K562 (cell line): ENCODE measurements at regions not wholly inside any gene's neighbourhood (a gene's known extent, or its start where the extent isn't known, plus 50 kb on each side); places are given as distances from the start of the nearest gene placed in this dataset.

ENCODE experiments used
- ATAC-seq: fragments of 200-7000 bp; cut with Tn5 transposase; 3 replicates; pipeline ENCODE4 v1.9.1; 2020; ENCODE audit warnings: moderate library complexity
- BruUV-seq: library from RNA; stranded (reverse); fragments of 400-500 nt; replicated peaks from 2 replicates; lab custom pipeline; 2021; lab: Mats Ljungman, UMichigan
- CTCF ChIA-PET: fragments of 300-600 bp; formaldehyde crosslinking; extraction: SDS; loops from one replicate; lab custom pipeline; 2021; ENCODE audit warnings: low intra/inter-chr PET ratio; lab: Yijun Ruan, JAX
- POLR2A ChIA-PET: fragments of 300-600, 350-650 bp; sonication (Branson Sonifier 250); formaldehyde crosslinking; extraction: SDS; loops from one replicate; lab custom pipeline; 2021; ENCODE audit warnings: antibody characterized with exemption, inconsistent platforms; lab: Yijun Ruan, JAX
- DNase-seq, 4 experiments: peaks; one replicate each; pipeline versions ENCODE4 v3.0.0 to v3.0.0-alpha.2; 2011 to 2018; ENCODE audit warnings: low spot score in 3 of 4, mixed read lengths in 3 of 4; ENCODE audit errors: extremely low read depth in 1 of 4
- FAIRE-seq: peaks from 2 replicates; lab custom pipeline; 2011; peaks lifted over from hg19 to GRCh38; lab: Jason Lieb, UNC
- H2AFZ ChIP-seq: 2 replicates; pipeline ENCODE4 v1.6.0; 2011; ENCODE audit warnings: low read depth, low read length, control low read depth, inconsistent platforms
- H3K27ac ChIP-seq: fragments of 200-600 bp; 3 replicates; pipeline ENCODE4 v1.8.0; 2011; ENCODE audit warnings: low read depth, mild to moderate bottlenecking, control low read depth, inconsistent platforms, low read length, moderate library complexity, mixed read lengths; ENCODE audit errors: extremely low read depth
- H3K27me3 ChIP-seq, 2 experiments: fragments of 300-600 bp in 1 of 2; 2 replicates in 1 of 2; 3 replicates in 1 of 2; pipeline versions ENCODE4 v1.6.0 to v1.8.0; 2011; ENCODE audit warnings: inconsistent platforms in 2 of 2, low read length in 2 of 2, mild to moderate bottlenecking in 1 of 2, mixed read lengths in 1 of 2, moderate library complexity in 1 of 2; ENCODE audit not compliant: control insufficient read depth in 2 of 2, insufficient read depth in 2 of 2
- H3K36me3 ChIP-seq: fragments of 300-600 bp; 3 replicates; pipeline ENCODE4 v1.8.0; 2011; ENCODE audit warnings: mild to moderate bottlenecking, low read length, inconsistent platforms; ENCODE audit not compliant: control insufficient read depth, insufficient read depth
- H3K4me1 ChIP-seq, 2 experiments: fragments of 200-600 bp in 1 of 2; replicated peaks in 1 of 2; 2 replicates in 1 of 2; 3 replicates in 1 of 2; pipeline versions ENCODE4 v1.5.1 to v1.8.0; 2011; ENCODE audit warnings: inconsistent platforms in 2 of 2, low read length in 2 of 2, mild to moderate bottlenecking in 1 of 2, mixed read lengths in 1 of 2, moderate library complexity in 1 of 2; ENCODE audit not compliant: control insufficient read depth in 2 of 2, insufficient read depth in 2 of 2
- H3K4me2 ChIP-seq: 2 replicates; pipeline ENCODE4 v1.6.1; 2011; ENCODE audit warnings: low read length, control low read depth, inconsistent platforms, mixed read lengths; ENCODE audit not compliant: insufficient read depth
- H3K4me3 ChIP-seq: fragments of 200-600 bp; sonication (generic), shearing (Covaris generic); 2 replicates; pipeline ENCODE4 v1.5.1; 2016; ENCODE audit warnings: control low read depth, inconsistent platforms
- H3K79me2 ChIP-seq: fragments of 200-600 bp; 3 replicates; pipeline ENCODE4 v1.8.0; 2011; ENCODE audit warnings: low read length, inconsistent platforms; ENCODE audit not compliant: control insufficient read depth, insufficient read depth
- H3K9ac ChIP-seq, 2 experiments: 2 replicates each; pipeline versions ENCODE4 v1.6.0 to v1.6.1; 2011; ENCODE audit warnings: low read depth in 2 of 2, low read length in 2 of 2, control low read depth in 1 of 2, inconsistent platforms in 1 of 2, mild to moderate bottlenecking in 1 of 2, mixed read lengths in 1 of 2; ENCODE audit not compliant: insufficient read depth in 1 of 2
- H3K9me1 ChIP-seq: one replicate; pipeline ENCODE4 v1.6.0; 2011; ENCODE audit warnings: inconsistent platforms, mild to moderate bottlenecking, low read length, moderate library complexity; ENCODE audit not compliant: control insufficient read depth, insufficient read depth
- H3K9me3 ChIP-seq: replicated peaks from 2 replicates; pipeline ENCODE4 v1.5.1; 2011; ENCODE audit warnings: low read depth, low read length, inconsistent platforms; ENCODE audit not compliant: control insufficient read depth, insufficient read depth
- H4K20me1 ChIP-seq: replicated peaks from 2 replicates; pipeline ENCODE4 v1.6.1; 2011; ENCODE audit warnings: low read length, inconsistent platforms, mixed read lengths; ENCODE audit not compliant: control insufficient read depth, insufficient read depth
- DMBX1 ChIP-seq: fragments of 250-450 bp; sonication (Bioruptor Pico); IDR thresholded peaks from 2 replicates; pipeline ENCODE4 v1.8.0; 2022; ENCODE audit warnings: inconsistent platforms, mild to moderate bottlenecking, moderate library complexity, borderline replicate concordance
- KAT7 ChIP-seq: sonication (generic); formaldehyde crosslinking; IDR thresholded peaks from 2 replicates; pipeline ENCODE4 v1.8.0; 2022; ENCODE audit warnings: missing genetic modification reagents, mild to moderate bottlenecking, borderline replicate concordance
- PTTG1 ChIP-seq: fragments of 450-650 bp; IDR thresholded peaks from 2 replicates; pipeline ENCODE4 v1.6.1; 2016; ENCODE audit warnings: low read depth, mild to moderate bottlenecking, missing genetic modification characterization, missing compliant biosample characterization
- RREB1 ChIP-seq: fragments of 250-450 bp; sonication (Bioruptor Pico); IDR thresholded peaks from 2 replicates; pipeline ENCODE4 v1.4.0; 2020
- ZNF124 ChIP-seq: sonication (generic); formaldehyde crosslinking; IDR thresholded peaks from 2 replicates; pipeline ENCODE4 v1.8.1; 2022; ENCODE audit warnings: missing genetic modification reagents
- ZNF589 ChIP-seq: fragments of 200-800 bp; sonication (Bioruptor generic); IDR thresholded peaks from 2 replicates; pipeline ENCODE4 v1.6.1; 2016; ENCODE audit warnings: low read depth, missing genetic modification characterization, missing compliant biosample characterization
- ZNF79 ChIP-seq: fragments of 250-450 bp; sonication (Bioruptor Pico); IDR thresholded peaks from 2 replicates; pipeline ENCODE4 v1.4.0; 2020; ENCODE audit warnings: low read depth, mild to moderate bottlenecking, moderate library complexity
- WGBS: fragments of 100-300 bp; shearing (Covaris generic); methylation state at CpG from one replicate; pipeline ENCODE4 v1.1.6; 2016; ENCODE audit warnings: low coverage, mixed read lengths; ENCODE audit not compliant: insufficient coverage; ENCODE audit errors: missing lambda C conversion rate; 5-methylcytosine and 5-hydroxymethylcytosine counted together
- in situ Hi-C: fragments of 300-500 bp; cut with MboI; formaldehyde crosslinking; loops from 4 replicates; pipeline ENCODE4 v1.15.0; 2018; ENCODE audit warnings: inconsistent platforms, mixed read lengths
- intact Hi-C: fragments of 100-400 bp; cut with micrococcal nuclease; formaldehyde crosslinking; loops from 2 replicates; pipeline ENCODE4 v1.14.2; 2022
- TF ChIP-seq, protein P1 (sequence below), 2 experiments: fragments of 450-650 bp in 1 of 2; sonication (generic) in 1 of 2; formaldehyde crosslinking; conservative IDR thresholded peaks; 2 replicates each; pipeline versions ENCODE4 v1.4.0 to v1.8.1; 2020 to 2022; ENCODE audit warnings: mild to moderate bottlenecking in 1 of 2, missing genetic modification reagents in 1 of 2
- TF ChIP-seq, protein P2 (sequence below): sonication (generic); formaldehyde crosslinking; IDR thresholded peaks from 2 replicates; pipeline ENCODE4 v1.8.1; 2022; ENCODE audit warnings: missing genetic modification reagents
- TF ChIP-seq, protein P3 (sequence below): fragments of 450-650 bp; IDR thresholded peaks from 2 replicates; pipeline ENCODE4 v1.6.1; 2016; ENCODE audit warnings: antibody characterized with exemption

GRCh38 chr10:2777666-2778355, 289.5 kb upstream of the PFKP start:
- no TSS peak for BruUV-seq
- Histone ChIP-seq H3K27me3 (peaks cover 5 to 21% of the 10 kb centered on the region in 2 experiments; a peak in 4 of 5 replicates), H3K79me2 (no peaks in the 10 kb centered on the region), H3K9ac (no peak overlapping the region), H3K9me1 (no peaks in the 10 kb centered on the region), H3K4me3 (no peak overlapping the region), H3K4me2 (no peak overlapping the region), H4K20me1 (no peaks in the 10 kb centered on the region), H2AFZ (no peak overlapping the region), H3K36me3 (no peaks in the 10 kb centered on the region), H3K4me1 (no peaks in the 10 kb centered on the region), H3K27ac (no peak overlapping the region), H3K9me3 (no peaks in the 10 kb centered on the region)
- DNase-seq (no peak), FAIRE-seq (no peak), ATAC-seq (no peak)
- in situ Hi-C loops = no loop called here
- ChIA-PET POLR2A (no interaction called here), CTCF (no interaction called here)
- 0% methylated on average over 5 of the region's 5 CpGs for WGBS
- intact Hi-C loops = no loop called here
- no peak for TF ChIP-seq PTTG1 (tag)
- TF ChIP-seq DMBX1 (CRISPR knock-in tag) = no peak
- TF ChIP-seq ZNF79 (CRISPR knock-in tag) = no peak
- TF ChIP-seq, protein P1, sequence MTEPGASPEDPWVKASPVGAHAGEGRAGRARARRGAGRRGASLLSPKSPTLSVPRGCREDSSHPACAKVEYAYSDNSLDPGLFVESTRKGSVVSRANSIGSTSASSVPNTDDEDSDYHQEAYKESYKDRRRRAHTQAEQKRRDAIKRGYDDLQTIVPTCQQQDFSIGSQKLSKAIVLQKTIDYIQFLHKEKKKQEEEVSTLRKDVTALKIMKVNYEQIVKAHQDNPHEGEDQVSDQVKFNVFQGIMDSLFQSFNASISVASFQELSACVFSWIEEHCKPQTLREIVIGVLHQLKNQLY (CRISPR knock-in tag; conservative IDR thresholded peaks at IDR 0.05) = no peak
- no peak for TF ChIP-seq ZNF124 (CRISPR knock-in tag)
- TF ChIP-seq RREB1 = no peak
- no peak for TF ChIP-seq KAT7 (CRISPR knock-in tag)
- TF ChIP-seq, protein P2, sequence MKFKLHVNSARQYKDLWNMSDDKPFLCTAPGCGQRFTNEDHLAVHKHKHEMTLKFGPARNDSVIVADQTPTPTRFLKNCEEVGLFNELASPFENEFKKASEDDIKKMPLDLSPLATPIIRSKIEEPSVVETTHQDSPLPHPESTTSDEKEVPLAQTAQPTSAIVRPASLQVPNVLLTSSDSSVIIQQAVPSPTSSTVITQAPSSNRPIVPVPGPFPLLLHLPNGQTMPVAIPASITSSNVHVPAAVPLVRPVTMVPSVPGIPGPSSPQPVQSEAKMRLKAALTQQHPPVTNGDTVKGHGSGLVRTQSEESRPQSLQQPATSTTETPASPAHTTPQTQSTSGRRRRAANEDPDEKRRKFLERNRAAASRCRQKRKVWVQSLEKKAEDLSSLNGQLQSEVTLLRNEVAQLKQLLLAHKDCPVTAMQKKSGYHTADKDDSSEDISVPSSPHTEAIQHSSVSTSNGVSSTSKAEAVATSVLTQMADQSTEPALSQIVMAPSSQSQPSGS (CRISPR knock-in tag) = no peak
- TF ChIP-seq, protein P3, sequence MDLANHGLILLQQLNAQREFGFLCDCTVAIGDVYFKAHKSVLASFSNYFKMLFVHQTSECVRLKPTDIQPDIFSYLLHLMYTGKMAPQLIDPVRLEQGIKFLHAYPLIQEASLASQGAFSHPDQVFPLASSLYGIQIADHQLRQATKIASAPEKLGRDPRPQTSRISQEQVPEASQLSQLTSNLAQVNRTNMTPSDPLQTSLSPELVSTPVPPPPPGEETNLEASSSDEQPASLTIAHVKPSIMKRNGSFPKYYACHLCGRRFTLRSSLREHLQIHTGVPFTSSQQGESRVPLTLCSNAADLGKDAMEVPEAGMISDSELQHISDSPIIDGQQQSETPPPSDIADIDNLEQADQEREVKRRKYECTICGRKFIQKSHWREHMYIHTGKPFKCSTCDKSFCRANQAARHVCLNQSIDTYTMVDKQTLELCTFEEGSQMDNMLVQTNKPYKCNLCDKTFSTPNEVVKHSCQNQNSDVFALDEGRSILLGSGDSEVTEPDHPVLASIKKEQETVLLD = no peak
- TF ChIP-seq ZNF589 (CRISPR knock-in tag) = no peak
